ENCODE measurements at regions not wholly inside any gene's neighbourhood (a gene's known extent, or its start where the extent isn't known, plus 50 kb on each side); places are given as distances from the start of the nearest gene placed in this dataset.
"Not testable (repeated sequence)": the region's sequence is repeated elsewhere in the genome, so short reads cannot be mapped to it uniquely, and the experiment has no call there.

DNA sequence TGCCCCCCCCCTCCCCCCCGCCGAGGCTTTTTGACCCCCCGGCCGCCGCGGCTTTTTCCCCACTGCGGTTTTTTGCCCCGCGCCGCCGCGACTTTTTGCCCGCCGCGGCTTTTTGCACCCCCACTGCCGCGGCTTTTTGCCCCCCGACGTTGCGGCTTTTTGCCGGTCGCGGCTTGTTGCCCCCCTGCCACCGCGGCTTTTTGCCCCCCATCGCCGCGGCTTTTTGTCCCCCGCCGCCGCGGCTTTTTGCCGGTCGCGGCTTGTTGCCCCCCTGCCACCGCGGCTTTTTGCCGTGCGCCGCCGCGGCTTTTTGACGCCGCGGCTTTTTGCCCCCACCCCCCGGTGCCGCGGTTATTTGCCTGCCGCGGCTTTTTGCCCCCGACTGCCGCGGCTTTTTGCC lies 395.4 kb downstream of the ZNF33B start:
- TF ChIP-seq, protein P1, sequence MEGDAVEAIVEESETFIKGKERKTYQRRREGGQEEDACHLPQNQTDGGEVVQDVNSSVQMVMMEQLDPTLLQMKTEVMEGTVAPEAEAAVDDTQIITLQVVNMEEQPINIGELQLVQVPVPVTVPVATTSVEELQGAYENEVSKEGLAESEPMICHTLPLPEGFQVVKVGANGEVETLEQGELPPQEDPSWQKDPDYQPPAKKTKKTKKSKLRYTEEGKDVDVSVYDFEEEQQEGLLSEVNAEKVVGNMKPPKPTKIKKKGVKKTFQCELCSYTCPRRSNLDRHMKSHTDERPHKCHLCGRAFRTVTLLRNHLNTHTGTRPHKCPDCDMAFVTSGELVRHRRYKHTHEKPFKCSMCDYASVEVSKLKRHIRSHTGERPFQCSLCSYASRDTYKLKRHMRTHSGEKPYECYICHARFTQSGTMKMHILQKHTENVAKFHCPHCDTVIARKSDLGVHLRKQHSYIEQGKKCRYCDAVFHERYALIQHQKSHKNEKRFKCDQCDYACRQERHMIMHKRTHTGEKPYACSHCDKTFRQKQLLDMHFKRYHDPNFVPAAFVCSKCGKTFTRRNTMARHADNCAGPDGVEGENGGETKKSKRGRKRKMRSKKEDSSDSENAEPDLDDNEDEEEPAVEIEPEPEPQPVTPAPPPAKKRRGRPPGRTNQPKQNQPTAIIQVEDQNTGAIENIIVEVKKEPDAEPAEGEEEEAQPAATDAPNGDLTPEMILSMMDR (conservative IDR thresholded peaks at IDR 0.05 in 1 of 2, IDR thresholded peaks at IDR 0.05 in 1 of 2; ENCODE audit: low read depth in 1 of 2, low read length in 2 of 2) = not testable (repeated sequence)
- TF ChIP-seq EZH2 (IDR thresholded peaks at IDR 0.05; ENCODE audit: low read length, missing control alignments) = not testable (repeated sequence)

Measured in fibroblast of lung (primary cell).